GM12878 (cell line): ENCODE measurements at regions not wholly inside any gene's neighbourhood (a gene's known extent, or its start where the extent isn't known, plus 50 kb on each side); places are given as distances from the start of the nearest gene placed in this dataset.

Experiments used
- ATAC-seq: fragments of 200-7000 bp; cut with Tn5 transposase; 3 replicates; pipeline ENCODE4 v1.9.1; 2020; ENCODE audit warnings: mild to moderate bottlenecking, moderate library complexity
- BruUV-seq: library from RNA; stranded (reverse); fragments of 400-500 nt; replicated peaks from 2 replicates; lab custom pipeline; 2021; lab: Mats Ljungman, UMichigan
- CTCF ChIA-PET: fragments of 300-600 bp; sonication (Branson Sonifier 250); formaldehyde crosslinking; extraction: SDS; loops from one replicate; lab custom pipeline; 2021; ENCODE audit warnings: inconsistent platforms; lab: Yijun Ruan, JAX
- POLR2A ChIA-PET: fragments of 350-600 bp; formaldehyde crosslinking; extraction: SDS; loops from one replicate; lab custom pipeline; 2021; ENCODE audit warnings: inconsistent platforms; lab: Charles Lee
- RAD21 ChIA-PET: fragments of 300-600 bp; sonication (Branson Sonifier 250); formaldehyde crosslinking; loops from one replicate; lab custom pipeline; 2023; ENCODE audit warnings: antibody characterized with exemption; ENCODE audit not compliant: unreplicated experiment; lab: Charles Lee
- SMC1A ChIA-PET: fragments of 300-600 bp; sonication (Branson Sonifier 250); formaldehyde crosslinking; loops from one replicate; lab custom pipeline; 2023; ENCODE audit not compliant: unreplicated experiment, uncharacterized antibody; lab: Charles Lee
- DNase-seq: peaks from one replicate; pipeline ENCODE4 v3.0.0-alpha.2; 2011; ENCODE audit warnings: low read depth, low spot score
- FAIRE-seq: peaks from 3 replicates; lab custom pipeline; 2011; peaks lifted over from hg19 to GRCh38; lab: Jason Lieb, UNC
- H2AFZ ChIP-seq: 2 replicates; pipeline ENCODE4 v1.6.0; 2011; ENCODE audit warnings: low read depth, low read length, control low read depth; ENCODE audit not compliant: control insufficient read depth
- H3K27ac ChIP-seq: 2 replicates; pipeline ENCODE4 v1.5.1; 2011; ENCODE audit warnings: control low read depth; ENCODE audit not compliant: control insufficient read depth, insufficient read depth
- H3K27me3 ChIP-seq, 2 experiments: replicated peaks in 1 of 2; 2 replicates each; pipeline versions ENCODE4 v1.6.0 to v1.6.1; 2011; ENCODE audit warnings: low read length in 1 of 2; ENCODE audit not compliant: control insufficient read depth in 2 of 2, insufficient read depth in 2 of 2
- H3K36me3 ChIP-seq, 2 experiments: 2 replicates each; pipeline ENCODE4 v1.5.1; 2011; ENCODE audit warnings: low read length in 1 of 2; ENCODE audit not compliant: control insufficient read depth in 2 of 2, insufficient read depth in 2 of 2
- H3K4me1 ChIP-seq: 2 replicates; pipeline ENCODE4 v1.6.1; 2011; ENCODE audit warnings: mild to moderate bottlenecking, low read length, moderate library complexity, mixed read lengths; ENCODE audit not compliant: control insufficient read depth, insufficient read depth
- H3K4me2 ChIP-seq: 2 replicates; pipeline ENCODE4 v1.6.0; 2011; ENCODE audit warnings: control low read depth; ENCODE audit not compliant: control insufficient read depth, insufficient read depth
- H3K4me3 ChIP-seq: fragments of 200-600 bp; sonication (generic); 2 replicates; pipeline ENCODE4 v1.5.1; 2016
- H3K79me2 ChIP-seq: 2 replicates; pipeline ENCODE4 v1.6.0; 2011; ENCODE audit warnings: low read length; ENCODE audit not compliant: control insufficient read depth, insufficient read depth
- H3K9ac ChIP-seq: 2 replicates; pipeline ENCODE4 v1.8.0; 2011; ENCODE audit warnings: low read length, control low read depth, mixed read lengths; ENCODE audit not compliant: control insufficient read depth, insufficient read depth
- H3K9me3 ChIP-seq: replicated peaks from 3 replicates; pipeline ENCODE4 v1.5.1; 2011; ENCODE audit warnings: mild to moderate bottlenecking, low read length; ENCODE audit not compliant: control insufficient read depth, insufficient read depth
- H4K20me1 ChIP-seq: 2 replicates; pipeline ENCODE4 v1.6.0; 2011; ENCODE audit not compliant: control insufficient read depth, insufficient read depth
- BCL3 ChIP-seq: IDR thresholded peaks from 2 replicates; pipeline ENCODE4 v1.6.1; 2011; ENCODE audit warnings: borderline replicate concordance, low read depth, mild to moderate bottlenecking, moderate library complexity, low read length; ENCODE audit not compliant: insufficient read depth, poor library complexity, severe bottlenecking
- EED ChIP-seq: sonication (generic); IDR thresholded peaks from 2 replicates; pipeline ENCODE4 v1.6.1; 2016; ENCODE audit warnings: antibody characterized with exemption, low read depth
- HCFC1 ChIP-seq: fragments of 150-350 bp; IDR thresholded peaks from 2 replicates; pipeline ENCODE4 v1.6.1; 2014; ENCODE audit warnings: low read length
- IKZF2 ChIP-seq, 2 experiments: fragments of 450-650 bp; IDR thresholded peaks; 2 replicates each; pipeline ENCODE4 v1.6.1; 2017; ENCODE audit warnings: mild to moderate bottlenecking in 2 of 2, moderate library complexity in 2 of 2
- KDM1A ChIP-seq: fragments of 200-600 bp; sonication (generic); IDR thresholded peaks from 2 replicates; pipeline ENCODE4 v1.6.1; 2016; ENCODE audit warnings: borderline replicate concordance
- ZBTB33 ChIP-seq: fragments of 450-650 bp; IDR thresholded peaks from 2 replicates; pipeline ENCODE4 v1.6.1; 2017; ENCODE audit warnings: mild to moderate bottlenecking
- WGBS: methylation state at CpG from one replicate; pipeline ENCODE4 v1.1.6; 2016; ENCODE audit warnings: low lambda C conversion rate; ENCODE audit not compliant: insufficient replicate concordance, insufficient coverage; ENCODE audit errors: missing lambda C conversion rate; 5-methylcytosine and 5-hydroxymethylcytosine counted together
- in situ Hi-C: fragments of 300-500 bp; cut with MboI; formaldehyde crosslinking; loops from 9 replicates; pipeline ENCODE4 v1.14.3; 2018; ENCODE audit warnings: mixed read lengths
- intact Hi-C: fragments of 100-400 bp; cut with micrococcal nuclease; formaldehyde crosslinking; loops from one replicate; pipeline ENCODE4 v1.14.2; 2022; ENCODE audit not compliant: unreplicated experiment

GRCh38 chr16:65386672-65387071 is 264.8 kb upstream of the CDH11 start (continued):
- no peak for TF ChIP-seq KDM1A
- TF ChIP-seq IKZF2 (IDR thresholded peaks at IDR 0.05) = no peak

- intact Hi-C loops = no loop called here
- POLR2A ChIA-PET = no interaction called here
- Histone ChIP-seq H3K27me3 (no peaks in the 10 kb centered on the region), H3K27ac (no peak overlapping the region), H3K4me1 (no peaks in the 10 kb centered on the region), H2AFZ (no peak overlapping the region), H3K79me2 (no peaks in the 10 kb centered on the region), H3K4me3 (no peak overlapping the region), H4K20me1 (no peaks in the 10 kb centered on the region), H3K36me3 (no peaks in the 10 kb centered on the region), H3K9me3 (no peaks in the 10 kb centered on the region; the same call in 2 of the 3 replicates), H3K9ac (no peak overlapping the region), H3K4me2 (no peak overlapping the region)
- no peak for DNase-seq
- WGBS = 0% methylated on average over 1 of the region's 1 CpG
- BruUV-seq = no TSS peak
- CTCF ChIA-PET = no interaction called here
- in situ Hi-C loops = no loop called here
- SMC1A ChIA-PET = no interaction called here
- no peak for ATAC-seq
- no peak for TF ChIP-seq EED
- no peak for TF ChIP-seq BCL3
- no peak for TF ChIP-seq HCFC1
- no peak for TF ChIP-seq ZBTB33
- no peak for FAIRE-seq
- RAD21 ChIA-PET = no interaction called here
Measured at GRCh38 chr16:65384441-65384840, 262.6 kb upstream of the CDH11 start.
